GM23338 (cell line): ENCODE measurements at regions not wholly inside any gene's neighbourhood (a gene's known extent, or its start where the extent isn't known, plus 50 kb on each side); places are given as distances from the start of the nearest gene placed in this dataset.

ENCODE experiments used
- ATAC-seq: fragments of 200-7000 bp; cut with Tn5 transposase; 3 replicates; pipeline ENCODE4 v1.9.1; 2020
- DNase-seq: peaks from one replicate; pipeline ENCODE4 v3.0.0-alpha.2; 2015; ENCODE audit warnings: low spot score
- H2AFZ ChIP-seq: fragments of 200-600 bp; sonication (generic); 2 replicates; pipeline ENCODE4 v1.8.0; 2016; ENCODE audit warnings: antibody characterized with exemption, mild to moderate bottlenecking, moderate library complexity
- H3F3A ChIP-seq: fragments of 200-600 bp; sonication (generic); replicated peaks from 2 replicates; pipeline ENCODE4 v1.8.0; 2017; ENCODE audit warnings: antibody characterized with exemption, mixed run types, low read depth
- H3K27ac ChIP-seq: fragments of 200-600 bp; sonication (generic); 2 replicates; pipeline ENCODE4 v1.6.1; 2016; ENCODE audit warnings: low read depth
- H3K27me3 ChIP-seq: fragments of 200-600 bp; sonication (generic); 2 replicates; pipeline ENCODE4 v1.8.0; 2016; ENCODE audit warnings: mild to moderate bottlenecking, mixed run types, moderate library complexity; ENCODE audit not compliant: insufficient read depth
- H3K36me3 ChIP-seq: fragments of 200-600 bp; sonication (generic); 2 replicates; pipeline ENCODE4 v1.8.0; 2016; ENCODE audit warnings: mild to moderate bottlenecking; ENCODE audit not compliant: insufficient read depth
- H3K4me1 ChIP-seq: fragments of 200-600 bp; sonication (generic); 2 replicates; pipeline ENCODE4 v1.8.0; 2016; ENCODE audit warnings: mild to moderate bottlenecking, moderate library complexity; ENCODE audit not compliant: insufficient read depth
- H3K4me2 ChIP-seq: fragments of 200-600 bp; sonication (generic); 2 replicates; pipeline ENCODE4 v1.7.1; 2017; ENCODE audit warnings: mixed run types
- H3K4me3 ChIP-seq: fragments of 200-600 bp; sonication (generic); 2 replicates; pipeline ENCODE4 v1.6.1; 2016; ENCODE audit warnings: mixed run types
- H3K79me2 ChIP-seq: fragments of 200-600 bp; sonication (generic); replicated peaks from 2 replicates; pipeline ENCODE4 v1.8.0; 2017; ENCODE audit warnings: mild to moderate bottlenecking; ENCODE audit not compliant: insufficient read depth
- H3K9me2 ChIP-seq: fragments of 200-600 bp; sonication (generic); 2 replicates; pipeline ENCODE4 v1.8.0; 2017; ENCODE audit not compliant: insufficient read depth
- H4K20me1 ChIP-seq: fragments of 200-600 bp; sonication (generic); replicated peaks from 2 replicates; pipeline ENCODE4 v1.8.0; 2017; ENCODE audit warnings: mild to moderate bottlenecking; ENCODE audit not compliant: insufficient read depth
- H3K27ac Mint-ChIP-seq: 2 replicates; pipeline ENCODE4 v1.8.0; 2020; ENCODE audit warnings: inconsistent platforms, mild to moderate bottlenecking, moderate library complexity, mixed read lengths
- H3K27me3 Mint-ChIP-seq: 3 replicates; pipeline ENCODE4 v1.8.0; 2022; ENCODE audit warnings: low read depth, mild to moderate bottlenecking, moderate library complexity, mixed read lengths, inconsistent platforms; ENCODE audit not compliant: insufficient read depth, poor library complexity
- H3K36me3 Mint-ChIP-seq: 3 replicates; pipeline ENCODE4 v1.8.0; 2021; ENCODE audit warnings: low read depth, mild to moderate bottlenecking, inconsistent platforms, moderate library complexity, mixed read lengths
- H3K4me1 Mint-ChIP-seq: 3 replicates; pipeline ENCODE4 v1.8.0; 2020; ENCODE audit warnings: mild to moderate bottlenecking, inconsistent platforms, mixed read lengths
- H3K4me3 Mint-ChIP-seq: 3 replicates; pipeline ENCODE4 v1.8.0; 2021; ENCODE audit warnings: moderate library complexity, mild to moderate bottlenecking, inconsistent platforms, mixed read lengths
- H3K9me3 Mint-ChIP-seq: 3 replicates; pipeline ENCODE4 v1.8.0; 2020; ENCODE audit warnings: moderate library complexity, mild to moderate bottlenecking, inconsistent platforms, mixed read lengths
- ETS1 ChIP-seq: IDR thresholded peaks from 2 replicates; pipeline ENCODE4 v1.6.1; 2016; ENCODE audit warnings: antibody characterized with exemption
- ZNF331 ChIP-seq: fragments of 250-450 bp; sonication (Bioruptor Pico); IDR thresholded peaks from 2 replicates; pipeline ENCODE4 v1.5.0; 2020; ENCODE audit warnings: low read depth, mild to moderate bottlenecking, moderate library complexity
- ZNF462 ChIP-seq: fragments of 250-450 bp; sonication (Bioruptor Pico); IDR thresholded peaks from 2 replicates; pipeline ENCODE4 v1.5.0; 2020; ENCODE audit warnings: mild to moderate bottlenecking, moderate library complexity

GRCh38 chr16:17031484-17032268 lies 439.1 kb downstream of the XYLT1 start:
- Mint-ChIP-seq H3K27ac (no peak overlapping the region), H3K36me3 (no peaks in the 10 kb centered on the region; the same call in 2 of the 3 replicates), H3K9me3 (peaks cover 13% of the 10 kb centered on the region; the same call in 2 of the 3 replicates), H3K4me3 (no peak overlapping the region), H3K4me1 (no peaks in the 10 kb centered on the region), H3K27me3 (no peaks in the 10 kb centered on the region)
- DNase-seq: no peak
- H3F3A ChIP-seq: no peaks in the 10 kb centered on the region
- no peaks in the 10 kb centered on the region for H3K9me2 ChIP-seq
- ATAC-seq: no peak
- no peak overlapping the region; the same call in 1 of the 2 replicates for H2AFZ ChIP-seq
- 0 out of 2 replicates have a peak, but pooled peaks cover 6% of the 10 kb centered on the region for H3K4me1 ChIP-seq
- TF ChIP-seq ETS1 (no peak), ZNF462 (CRISPR knock-in tag) (no peak), ZNF331 (CRISPR knock-in tag) (no peak)
- no peak overlapping the region for H3K4me2 ChIP-seq
- H4K20me1 ChIP-seq: no peaks in the 10 kb centered on the region
- H3K79me2 ChIP-seq: no peaks in the 10 kb centered on the region
- H3K27ac ChIP-seq: no peak overlapping the region
- no peaks in the 10 kb centered on the region for H3K27me3 ChIP-seq
- H3K36me3 ChIP-seq: no peaks in the 10 kb centered on the region
- H3K4me3 ChIP-seq: no peak overlapping the region
